Caco-2 (cell line): ENCODE measurements at regions not wholly inside any gene's neighbourhood (a gene's known extent, or its start where the extent isn't known, plus 50 kb on each side); places are given as distances from the start of the nearest gene placed in this dataset.

Source experiments
- BruUV-seq: library from RNA; stranded (reverse); fragments of 400-500 nt; replicated peaks from 2 replicates; lab custom pipeline; 2021; lab: Mats Ljungman, UMichigan
- CTCF ChIA-PET: fragments of 300-600 bp; sonication (Branson Sonifier 250); formaldehyde crosslinking; loops from one replicate; lab custom pipeline; 2022; ENCODE audit warnings: antibody characterized with exemption; lab: Charles Lee
- POLR2A ChIA-PET: fragments of 300-600 bp; sonication (Branson Sonifier 250); formaldehyde crosslinking; loops from one replicate; lab custom pipeline; 2022; ENCODE audit warnings: antibody characterized with exemption; lab: Charles Lee
- DNase-seq, 2 experiments: peaks; one replicate each; pipeline versions ENCODE4 v3.0.0 to v3.0.0-alpha.2; 2020 to 2022
- H3K27me3 ChIP-seq: replicated peaks from 2 replicates; pipeline ENCODE4 v1.6.0; 2011; ENCODE audit warnings: low read length; ENCODE audit not compliant: control insufficient read depth, insufficient read depth
- H3K36me3 ChIP-seq: 2 replicates; pipeline ENCODE4 v1.5.1; 2011; ENCODE audit warnings: low read length; ENCODE audit not compliant: control insufficient read depth, insufficient read depth
- H3K4me1 ChIP-seq: fragments of 250-450 bp; sonication (Bioruptor Pico); 2 replicates; pipeline ENCODE4 v1.5.1; 2020; ENCODE audit warnings: mild to moderate bottlenecking
- H3K4me3 ChIP-seq: 2 replicates; pipeline ENCODE4 v1.5.1; 2011; ENCODE audit warnings: low read depth, mild to moderate bottlenecking, control low read depth, low read length
- H3K9me3 ChIP-seq: fragments of 250-450 bp; sonication (Bioruptor Pico); 2 replicates; pipeline ENCODE4 v1.5.1; 2020; ENCODE audit warnings: mild to moderate bottlenecking, moderate library complexity
- H3K27ac Mint-ChIP-seq: one replicate; pipeline ENCODE4 v1.8.0; 2022; ENCODE audit warnings: mixed read lengths; ENCODE audit not compliant: unreplicated experiment
- H3K27me3 Mint-ChIP-seq: one replicate; pipeline ENCODE4 v1.8.0; 2022; ENCODE audit warnings: mixed read lengths; ENCODE audit not compliant: insufficient read depth, unreplicated experiment
- H3K36me3 Mint-ChIP-seq: one replicate; pipeline ENCODE4 v1.8.0; 2022; ENCODE audit warnings: mild to moderate bottlenecking, mixed read lengths; ENCODE audit not compliant: insufficient read depth, unreplicated experiment
- H3K4me1 Mint-ChIP-seq: one replicate; pipeline ENCODE4 v1.8.0; 2022; ENCODE audit warnings: low read depth, mixed read lengths; ENCODE audit not compliant: unreplicated experiment
- H3K4me3 Mint-ChIP-seq: one replicate; pipeline ENCODE4 v1.8.0; 2022; ENCODE audit warnings: mild to moderate bottlenecking, moderate library complexity, mixed read lengths; ENCODE audit not compliant: unreplicated experiment
- H3K9me3 Mint-ChIP-seq: one replicate; pipeline ENCODE4 v1.8.0; 2022; ENCODE audit warnings: mixed read lengths; ENCODE audit not compliant: unreplicated experiment
- CTCF ChIP-seq, 2 experiments: fragments of 200-600 bp in 1 of 2; IDR thresholded peaks; 1 replicate in 1 of 2; 2 replicates in 1 of 2; pipeline versions ENCODE4 v1.5.1 to v1.8.0; 2011 to 2022; ENCODE audit warnings: antibody characterized with exemption in 1 of 2, control low read depth in 1 of 2, inconsistent platforms in 1 of 2, low read depth in 1 of 2, low read length in 1 of 2, mild to moderate bottlenecking in 1 of 2, moderate library complexity in 1 of 2; ENCODE audit not compliant: insufficient read depth in 1 of 2, severe bottlenecking in 1 of 2, unreplicated experiment in 1 of 2
- intact Hi-C: fragments of 100-400 bp; cut with micrococcal nuclease; formaldehyde crosslinking; loops from one replicate; pipeline ENCODE4 v1.10.0; 2022; ENCODE audit not compliant: unreplicated experiment

GRCh38 chr1:228922722-228923376 lies 187.6 kb downstream of the RHOU start:
- DNase-seq, result no peak
- H3K4me3 ChIP-seq, result no peak overlapping the region
- H3K27ac Mint-ChIP-seq, result no peak overlapping the region
- intact Hi-C loops, result no loop called here
- peaks cover 16% of the 10 kb centered on the region for H3K4me1 ChIP-seq
- peaks cover 6% of the 10 kb centered on the region for H3K36me3 Mint-ChIP-seq
- TF ChIP-seq CTCF (IDR thresholded peaks at IDR 0.05; ENCODE audit: insufficient read depth in 1 of 2, low read depth in 1 of 2, low read length in 1 of 2, severe bottlenecking in 1 of 2, unreplicated experiment in 1 of 2), result no peak
- H3K4me3 Mint-ChIP-seq, result no peak overlapping the region
- peaks cover 15% of the 10 kb centered on the region for H3K4me1 Mint-ChIP-seq
- no peaks in the 10 kb centered on the region for H3K27me3 ChIP-seq
- BruUV-seq, result no TSS peak
- no peaks in the 10 kb centered on the region for H3K27me3 Mint-ChIP-seq
- CTCF ChIA-PET, result no interaction called here
- H3K9me3 ChIP-seq, result no peaks in the 10 kb centered on the region
- H3K36me3 ChIP-seq, result no peaks in the 10 kb centered on the region
- POLR2A ChIA-PET, result no interaction called here
- peaks cover 32% of the 10 kb centered on the region for H3K9me3 Mint-ChIP-seq

- DNase-seq, result no peak
- Histone ChIP-seq H3K4me1 (peaks cover 16% of the 10 kb centered on the region), H3K9me3 (no peaks in the 10 kb centered on the region), H3K4me3 (no peak overlapping the region), H3K27me3 (no peaks in the 10 kb centered on the region), H3K36me3 (no peaks in the 10 kb centered on the region)
- Mint-ChIP-seq H3K36me3 (peaks cover 6% of the 10 kb centered on the region), H3K27me3 (no peaks in the 10 kb centered on the region), H3K4me3 (no peak overlapping the region), H3K4me1 (peaks cover 15% of the 10 kb centered on the region), H3K9me3 (peaks cover 32% of the 10 kb centered on the region), H3K27ac (no peak overlapping the region)
- no peak for TF ChIP-seq CTCF (IDR thresholded peaks at IDR 0.05; ENCODE audit: insufficient read depth in 1 of 2, low read depth in 1 of 2, low read length in 1 of 2, severe bottlenecking in 1 of 2, unreplicated experiment in 1 of 2)
- intact Hi-C loops, result no loop called here
- ChIA-PET CTCF (no interaction called here), POLR2A (no interaction called here)
- no TSS peak for BruUV-seq
These were observed 188.9 kb downstream of the RHOU start for GRCh38 chr1:228923973-228924686.

- Mint-ChIP-seq H3K36me3 (peaks cover 6% of the 10 kb centered on the region), H3K27ac (peak overlapping the region; percentile 64), H3K4me3 (no peak overlapping the region), H3K27me3 (no peaks in the 10 kb centered on the region), H3K9me3 (peaks cover 40% of the 10 kb centered on the region), H3K4me1 (peaks cover 25% of the 10 kb centered on the region)
- POLR2A ChIA-PET, result no interaction called here
- no peaks in the 10 kb centered on the region for H3K9me3 ChIP-seq
- BruUV-seq, result no TSS peak
- no peaks in the 10 kb centered on the region for H3K36me3 ChIP-seq
- H3K4me1 ChIP-seq, result peaks cover 28% of the 10 kb centered on the region
- H3K27me3 ChIP-seq, result no peaks in the 10 kb centered on the region
- CTCF ChIA-PET, result no interaction called here
- DNase-seq, result no peak
- intact Hi-C loops, result no loop called here
- TF ChIP-seq CTCF (IDR thresholded peaks at IDR 0.05; ENCODE audit: insufficient read depth in 1 of 2, low read depth in 1 of 2, low read length in 1 of 2, severe bottlenecking in 1 of 2, unreplicated experiment in 1 of 2), result no peak
- no peak overlapping the region for H3K4me3 ChIP-seq
These were observed 190.4 kb downstream of the RHOU start for GRCh38 chr1:228925691-228926090.
